ENCODE measurements at regions not wholly inside any gene's neighbourhood (a gene's known extent, or its start where the extent isn't known, plus 50 kb on each side); places are given as distances from the start of the nearest gene placed in this dataset.

DNA sequence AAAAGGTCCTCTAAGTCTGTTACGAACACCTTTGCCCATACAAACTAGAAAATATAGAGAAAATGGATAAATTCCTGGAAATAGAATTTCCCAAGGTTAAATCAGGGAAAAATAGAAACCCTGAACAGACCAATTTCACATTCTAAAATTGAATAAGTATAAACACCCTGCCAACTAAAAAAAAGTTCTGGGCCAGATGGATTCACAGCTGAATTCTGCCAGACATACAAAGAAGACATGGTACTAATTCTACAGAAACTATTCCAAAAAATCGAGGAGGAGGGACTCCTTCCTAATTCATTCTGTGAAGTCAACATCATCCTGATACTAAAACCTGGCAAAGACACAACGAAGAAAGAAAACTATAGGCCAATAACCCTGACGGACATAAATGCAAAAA, 400.4 kb upstream of the SEMA3A start:
- no peaks in the 10 kb centered on the region for H3K79me2 ChIP-seq (ENCODE audit: insufficient read depth, low read length)
- ATAC-seq, result no peak
- H3K4me1 ChIP-seq (ENCODE audit: control insufficient read depth in 1 of 2, insufficient read depth in 2 of 2, low read length in 2 of 2), result no peaks in the 10 kb centered on the region
- intact Hi-C loops (cut with micrococcal nuclease), result no loop called here
- no peaks in the 10 kb centered on the region for H3K9me2 ChIP-seq (ENCODE audit: insufficient read depth)
- H3K36me3 ChIP-seq (ENCODE audit: control insufficient read depth in 1 of 2, insufficient read depth in 2 of 2, low read length in 2 of 2), result no peaks in the 10 kb centered on the region
- BruUV-seq (replicated peaks), result no TSS peak
- no peak overlapping the region for H2AFZ ChIP-seq (ENCODE audit: low read depth, low read length, poor library complexity, severe bottlenecking)
- no peaks in the 10 kb centered on the region for H3K9me3 ChIP-seq (ENCODE audit: control insufficient read depth in 1 of 2, insufficient read depth in 1 of 2, low read depth in 1 of 2, low read length in 2 of 2)
- RAD21 ChIA-PET (ENCODE audit: low non-redundant PET in 1 of 2, low total read pairs in 2 of 2, uncharacterized antibody in 2 of 2, unreplicated experiment in 2 of 2), result no interaction called here
- H3K27me3 ChIP-seq (ENCODE audit: insufficient read depth, low read length), result no peaks in the 10 kb centered on the region
- H3K4me2 ChIP-seq (ENCODE audit: low read length), result no peak overlapping the region
- no peak for TF ChIP-seq CBX3 (IDR thresholded peaks at IDR 0.05; ENCODE audit: low read depth)
- TF ChIP-seq, protein P1, sequence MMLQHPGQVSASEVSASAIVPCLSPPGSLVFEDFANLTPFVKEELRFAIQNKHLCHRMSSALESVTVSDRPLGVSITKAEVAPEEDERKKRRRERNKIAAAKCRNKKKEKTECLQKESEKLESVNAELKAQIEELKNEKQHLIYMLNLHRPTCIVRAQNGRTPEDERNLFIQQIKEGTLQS (IDR thresholded peaks at IDR 0.05), result no peak
- H3K4me3 ChIP-seq (replicated peaks in 1 of 2; ENCODE audit: low read depth in 1 of 2, low read length in 2 of 2), result no peak overlapping the region
- H4K20me1 ChIP-seq (ENCODE audit: insufficient read depth), result no peaks in the 10 kb centered on the region
- H3K27ac ChIP-seq (ENCODE audit: low read depth, low read length), result no peak overlapping the region
- CTCF ChIA-PET, result no interaction called here
- no peak overlapping the region for H3K9ac ChIP-seq (ENCODE audit: low read length)
- DNase-seq (ENCODE audit: low read depth, low spot score), result no peak
- POLR2A ChIA-PET, result no interaction called here

DNA sequence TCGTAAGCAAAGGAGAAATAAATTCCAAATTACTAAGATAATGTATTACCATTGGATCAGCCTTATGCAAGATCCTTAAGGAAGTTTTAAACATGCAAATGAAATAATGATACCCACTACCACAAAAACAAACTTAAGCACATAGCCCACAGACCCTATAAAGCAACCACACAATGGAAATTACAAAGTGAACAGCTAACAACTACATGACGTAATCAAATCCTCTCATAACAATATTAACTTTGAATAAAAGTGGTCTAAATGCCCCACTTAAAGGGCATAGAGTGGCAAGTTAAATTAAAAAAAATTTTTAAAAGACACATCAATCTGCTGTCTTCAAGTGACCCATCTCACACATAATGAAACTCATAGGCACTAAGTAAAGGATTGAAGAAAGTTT, 397.3 kb upstream of the SEMA3A start:
- no peak overlapping the region for H3K27ac ChIP-seq (ENCODE audit: low read depth, low read length)
- H3K9me3 ChIP-seq (ENCODE audit: control insufficient read depth in 1 of 2, insufficient read depth in 1 of 2, low read depth in 1 of 2, low read length in 2 of 2), result no peaks in the 10 kb centered on the region
- H3K4me1 ChIP-seq (ENCODE audit: control insufficient read depth in 1 of 2, insufficient read depth in 2 of 2, low read length in 2 of 2), result no peaks in the 10 kb centered on the region
- no peaks in the 10 kb centered on the region for H3K79me2 ChIP-seq (ENCODE audit: insufficient read depth, low read length)
- H3K4me2 ChIP-seq (ENCODE audit: low read length), result no peak overlapping the region
- TF ChIP-seq POLR2A (IDR thresholded peaks at IDR 0.05; ENCODE audit: borderline replicate concordance, extremely low read depth, insufficient read depth, insufficient read length), result no peak
- TF ChIP-seq SP1 (IDR thresholded peaks at IDR 0.05; ENCODE audit: low read depth), result no peak
- TF ChIP-seq, protein P1 (IDR thresholded peaks at IDR 0.05), result no peak
- TF ChIP-seq FOSL1 (IDR thresholded peaks at IDR 0.05; ENCODE audit: low read depth), result no peak
- TF ChIP-seq EGR1 (IDR thresholded peaks at IDR 0.05; ENCODE audit: low read depth), result no peak
- no peak for TF ChIP-seq ZNF274 (IDR thresholded peaks at IDR 0.05; ENCODE audit: low read depth, low read length)
- no peak for TF ChIP-seq SIN3A (IDR thresholded peaks at IDR 0.05; ENCODE audit: low read depth)
- no peak for TF ChIP-seq CEBPB (IDR thresholded peaks at IDR 0.05; ENCODE audit: low read depth)
- no peak for TF ChIP-seq TCF7L2 (IDR thresholded peaks at IDR 0.05; ENCODE audit: borderline replicate concordance, extremely low read depth, insufficient read depth, insufficient read length)
- TF ChIP-seq, protein P2, sequence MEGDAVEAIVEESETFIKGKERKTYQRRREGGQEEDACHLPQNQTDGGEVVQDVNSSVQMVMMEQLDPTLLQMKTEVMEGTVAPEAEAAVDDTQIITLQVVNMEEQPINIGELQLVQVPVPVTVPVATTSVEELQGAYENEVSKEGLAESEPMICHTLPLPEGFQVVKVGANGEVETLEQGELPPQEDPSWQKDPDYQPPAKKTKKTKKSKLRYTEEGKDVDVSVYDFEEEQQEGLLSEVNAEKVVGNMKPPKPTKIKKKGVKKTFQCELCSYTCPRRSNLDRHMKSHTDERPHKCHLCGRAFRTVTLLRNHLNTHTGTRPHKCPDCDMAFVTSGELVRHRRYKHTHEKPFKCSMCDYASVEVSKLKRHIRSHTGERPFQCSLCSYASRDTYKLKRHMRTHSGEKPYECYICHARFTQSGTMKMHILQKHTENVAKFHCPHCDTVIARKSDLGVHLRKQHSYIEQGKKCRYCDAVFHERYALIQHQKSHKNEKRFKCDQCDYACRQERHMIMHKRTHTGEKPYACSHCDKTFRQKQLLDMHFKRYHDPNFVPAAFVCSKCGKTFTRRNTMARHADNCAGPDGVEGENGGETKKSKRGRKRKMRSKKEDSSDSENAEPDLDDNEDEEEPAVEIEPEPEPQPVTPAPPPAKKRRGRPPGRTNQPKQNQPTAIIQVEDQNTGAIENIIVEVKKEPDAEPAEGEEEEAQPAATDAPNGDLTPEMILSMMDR (IDR thresholded peaks at IDR 0.05 in 2 of 3, conservative IDR thresholded peaks at IDR 0.05 in 1 of 3; ENCODE audit: borderline replicate concordance in 1 of 3, insufficient read depth in 1 of 3, low read depth in 2 of 3, low read length in 2 of 3), result no peak
- no peak for TF ChIP-seq YY1 (IDR thresholded peaks at IDR 0.05; ENCODE audit: extremely low read depth, insufficient replicate concordance, low read depth, low read length)
- TF ChIP-seq, protein P3, sequence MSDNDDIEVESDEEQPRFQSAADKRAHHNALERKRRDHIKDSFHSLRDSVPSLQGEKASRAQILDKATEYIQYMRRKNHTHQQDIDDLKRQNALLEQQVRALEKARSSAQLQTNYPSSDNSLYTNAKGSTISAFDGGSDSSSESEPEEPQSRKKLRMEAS (IDR thresholded peaks at IDR 0.05), result no peak
- TF ChIP-seq, protein P4, sequence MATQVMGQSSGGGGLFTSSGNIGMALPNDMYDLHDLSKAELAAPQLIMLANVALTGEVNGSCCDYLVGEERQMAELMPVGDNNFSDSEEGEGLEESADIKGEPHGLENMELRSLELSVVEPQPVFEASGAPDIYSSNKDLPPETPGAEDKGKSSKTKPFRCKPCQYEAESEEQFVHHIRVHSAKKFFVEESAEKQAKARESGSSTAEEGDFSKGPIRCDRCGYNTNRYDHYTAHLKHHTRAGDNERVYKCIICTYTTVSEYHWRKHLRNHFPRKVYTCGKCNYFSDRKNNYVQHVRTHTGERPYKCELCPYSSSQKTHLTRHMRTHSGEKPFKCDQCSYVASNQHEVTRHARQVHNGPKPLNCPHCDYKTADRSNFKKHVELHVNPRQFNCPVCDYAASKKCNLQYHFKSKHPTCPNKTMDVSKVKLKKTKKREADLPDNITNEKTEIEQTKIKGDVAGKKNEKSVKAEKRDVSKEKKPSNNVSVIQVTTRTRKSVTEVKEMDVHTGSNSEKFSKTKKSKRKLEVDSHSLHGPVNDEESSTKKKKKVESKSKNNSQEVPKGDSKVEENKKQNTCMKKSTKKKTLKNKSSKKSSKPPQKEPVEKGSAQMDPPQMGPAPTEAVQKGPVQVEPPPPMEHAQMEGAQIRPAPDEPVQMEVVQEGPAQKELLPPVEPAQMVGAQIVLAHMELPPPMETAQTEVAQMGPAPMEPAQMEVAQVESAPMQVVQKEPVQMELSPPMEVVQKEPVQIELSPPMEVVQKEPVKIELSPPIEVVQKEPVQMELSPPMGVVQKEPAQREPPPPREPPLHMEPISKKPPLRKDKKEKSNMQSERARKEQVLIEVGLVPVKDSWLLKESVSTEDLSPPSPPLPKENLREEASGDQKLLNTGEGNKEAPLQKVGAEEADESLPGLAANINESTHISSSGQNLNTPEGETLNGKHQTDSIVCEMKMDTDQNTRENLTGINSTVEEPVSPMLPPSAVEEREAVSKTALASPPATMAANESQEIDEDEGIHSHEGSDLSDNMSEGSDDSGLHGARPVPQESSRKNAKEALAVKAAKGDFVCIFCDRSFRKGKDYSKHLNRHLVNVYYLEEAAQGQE (IDR thresholded peaks at IDR 0.05; ENCODE audit: low read depth), result no peak
- no TSS peak for BruUV-seq (replicated peaks)
- H3K27me3 ChIP-seq (ENCODE audit: insufficient read depth, low read length), result no peaks in the 10 kb centered on the region
- intact Hi-C loops (cut with micrococcal nuclease), result no loop called here
- no peak overlapping the region for H3K4me3 ChIP-seq (replicated peaks in 1 of 2; ENCODE audit: low read depth in 1 of 2, low read length in 2 of 2)
- ChIA-PET POLR2A (no interaction called here), CTCF (no interaction called here), RAD21 (ENCODE audit: low non-redundant PET in 1 of 2, low total read pairs in 2 of 2, uncharacterized antibody in 2 of 2, unreplicated experiment in 2 of 2) (no interaction called here)
- H3K36me3 ChIP-seq (ENCODE audit: control insufficient read depth in 1 of 2, insufficient read depth in 2 of 2, low read length in 2 of 2), result no peaks in the 10 kb centered on the region
- H3K9ac ChIP-seq (ENCODE audit: low read length), result no peak overlapping the region
- ATAC-seq (no peak), DNase-seq (ENCODE audit: low read depth, low spot score) (no peak)
- H4K20me1 ChIP-seq (ENCODE audit: insufficient read depth), result no peaks in the 10 kb centered on the region
- no peaks in the 10 kb centered on the region for H3K9me2 ChIP-seq (ENCODE audit: insufficient read depth)
- no peak overlapping the region for H2AFZ ChIP-seq (ENCODE audit: low read depth, low read length, poor library complexity, severe bottlenecking)

Measured in HCT116 (cell line).